WERI-Rb-1 (cell line): ENCODE measurements at regions not wholly inside any gene's neighbourhood (a gene's known extent, or its start where the extent isn't known, plus 50 kb on each side); places are given as distances from the start of the nearest gene placed in this dataset.

Experiments
- DNase-seq: peaks from one replicate; pipeline ENCODE4 v3.0.0-alpha.2; 2020
- H3K27ac ChIP-seq: fragments of 250-450 bp; sonication (Bioruptor Pico); 2 replicates; pipeline ENCODE4 v1.5.1; 2020; ENCODE audit warnings: mild to moderate bottlenecking, moderate library complexity
- H3K27me3 ChIP-seq: fragments of 250-450 bp; sonication (Bioruptor Pico); 2 replicates; pipeline ENCODE4 v1.5.1; 2021; ENCODE audit warnings: mild to moderate bottlenecking, low read depth, moderate library complexity; ENCODE audit not compliant: insufficient read depth, severe bottlenecking
- H3K36me3 ChIP-seq: fragments of 250-450 bp; sonication (Bioruptor Pico); 2 replicates; pipeline ENCODE4 v1.5.1; 2020; ENCODE audit warnings: mild to moderate bottlenecking, moderate library complexity
- H3K4me3 ChIP-seq: 2 replicates; pipeline ENCODE4 v1.5.1; 2011; ENCODE audit warnings: low read depth, mild to moderate bottlenecking, control low read depth, low read length
- H3K9me3 ChIP-seq: fragments of 250-450 bp; sonication (Bioruptor Pico); 2 replicates; pipeline ENCODE4 v1.5.1; 2021; ENCODE audit warnings: mild to moderate bottlenecking, moderate library complexity; ENCODE audit not compliant: severe bottlenecking
- TF ChIP-seq, protein P1 (sequence below): IDR thresholded peaks from 2 replicates; pipeline ENCODE4 v1.5.1; 2011; ENCODE audit warnings: low read depth, mild to moderate bottlenecking, control low read depth, inconsistent platforms, low read length

DNA sequence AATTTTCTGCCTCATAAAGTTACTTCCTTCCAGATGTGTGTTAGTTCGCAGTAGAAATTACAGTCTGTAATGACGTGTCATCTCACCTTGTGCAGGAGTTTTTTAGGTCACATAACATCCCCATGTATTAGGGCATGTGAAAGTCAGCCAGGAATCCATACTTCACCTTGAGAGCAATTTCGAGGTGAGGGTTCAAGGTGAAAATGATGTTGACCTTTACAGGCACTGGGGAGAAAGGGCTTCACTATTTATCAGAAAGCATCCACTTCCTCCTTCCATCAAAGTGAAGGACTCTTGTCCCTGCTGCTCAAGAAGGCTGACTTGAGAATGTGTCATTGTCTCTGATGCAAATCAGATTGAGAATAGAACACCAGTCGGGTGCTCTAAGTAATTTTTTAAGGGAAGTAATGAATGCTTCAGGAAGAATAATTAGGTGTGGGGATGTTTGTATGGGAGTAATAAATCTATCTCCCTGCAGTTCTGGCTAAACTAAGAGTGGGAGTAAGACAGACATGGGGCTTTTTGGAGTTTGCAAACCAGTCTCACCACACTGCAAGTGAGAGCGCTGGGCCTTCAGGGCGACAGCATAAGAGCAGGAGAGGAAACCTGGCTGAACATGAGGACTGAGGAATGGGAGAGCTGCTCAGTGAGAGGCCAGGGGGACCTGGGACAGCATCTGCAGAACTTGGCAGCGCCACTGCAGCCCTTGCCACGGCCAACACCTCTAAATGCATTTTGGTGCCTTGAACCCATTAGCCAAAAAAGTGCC, 85.9 kb upstream of the IL12A start:
- no peaks in the 10 kb centered on the region for H3K27me3 ChIP-seq
- TF ChIP-seq, protein P1, sequence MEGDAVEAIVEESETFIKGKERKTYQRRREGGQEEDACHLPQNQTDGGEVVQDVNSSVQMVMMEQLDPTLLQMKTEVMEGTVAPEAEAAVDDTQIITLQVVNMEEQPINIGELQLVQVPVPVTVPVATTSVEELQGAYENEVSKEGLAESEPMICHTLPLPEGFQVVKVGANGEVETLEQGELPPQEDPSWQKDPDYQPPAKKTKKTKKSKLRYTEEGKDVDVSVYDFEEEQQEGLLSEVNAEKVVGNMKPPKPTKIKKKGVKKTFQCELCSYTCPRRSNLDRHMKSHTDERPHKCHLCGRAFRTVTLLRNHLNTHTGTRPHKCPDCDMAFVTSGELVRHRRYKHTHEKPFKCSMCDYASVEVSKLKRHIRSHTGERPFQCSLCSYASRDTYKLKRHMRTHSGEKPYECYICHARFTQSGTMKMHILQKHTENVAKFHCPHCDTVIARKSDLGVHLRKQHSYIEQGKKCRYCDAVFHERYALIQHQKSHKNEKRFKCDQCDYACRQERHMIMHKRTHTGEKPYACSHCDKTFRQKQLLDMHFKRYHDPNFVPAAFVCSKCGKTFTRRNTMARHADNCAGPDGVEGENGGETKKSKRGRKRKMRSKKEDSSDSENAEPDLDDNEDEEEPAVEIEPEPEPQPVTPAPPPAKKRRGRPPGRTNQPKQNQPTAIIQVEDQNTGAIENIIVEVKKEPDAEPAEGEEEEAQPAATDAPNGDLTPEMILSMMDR = no peak
- no peak overlapping the region for H3K4me3 ChIP-seq
- H3K9me3 ChIP-seq = no peaks in the 10 kb centered on the region
- H3K27ac ChIP-seq = no peak overlapping the region
- no peak for DNase-seq
- no peaks in the 10 kb centered on the region for H3K36me3 ChIP-seq

DNA sequence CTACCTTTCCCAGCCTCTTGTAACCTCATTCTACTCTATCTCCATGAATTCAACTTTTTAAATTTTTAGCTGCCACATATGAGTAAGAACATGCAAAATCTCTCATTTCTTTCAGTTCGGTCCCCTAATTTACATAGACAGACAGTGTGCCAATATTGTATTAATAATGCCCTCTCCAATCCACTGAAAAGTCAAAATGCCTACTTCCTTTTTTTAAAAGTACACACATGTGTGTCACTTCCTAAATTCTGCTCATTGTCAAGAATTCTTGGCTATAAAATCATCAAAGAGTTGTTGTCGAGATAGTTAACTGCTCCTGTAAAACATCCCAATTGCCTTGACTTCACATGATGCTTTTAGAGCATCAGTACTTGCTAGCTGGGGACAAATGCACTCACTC, 84.2 kb upstream of the IL12A start:
- no peak overlapping the region for H3K27ac ChIP-seq
- DNase-seq = no peak
- no peak overlapping the region for H3K4me3 ChIP-seq
- no peaks in the 10 kb centered on the region for H3K27me3 ChIP-seq
- H3K9me3 ChIP-seq = no peaks in the 10 kb centered on the region
- TF ChIP-seq, protein P1 = no peak
- no peaks in the 10 kb centered on the region for H3K36me3 ChIP-seq

DNA sequence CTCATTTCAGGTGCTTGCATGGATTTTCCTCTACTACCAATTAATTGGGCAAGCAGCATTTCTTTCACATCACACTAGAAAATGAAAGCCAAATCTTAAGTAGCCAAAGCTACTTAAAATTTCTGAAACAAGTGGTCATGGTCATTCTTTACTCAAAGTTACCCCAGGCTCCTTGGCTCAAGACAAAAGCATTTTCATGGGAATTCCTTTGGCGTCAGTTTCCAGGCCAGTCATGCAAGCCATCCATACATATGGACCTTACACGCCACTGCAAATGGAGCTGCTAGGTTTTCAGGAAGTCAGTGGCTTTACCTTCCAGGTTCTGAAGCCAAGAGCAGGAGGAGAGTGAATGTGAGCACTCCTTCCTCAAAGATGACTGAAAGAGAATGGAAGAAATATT, 83.7 kb upstream of the IL12A start:
- TF ChIP-seq, protein P1 = no peak
- Histone ChIP-seq H3K36me3 (no peaks in the 10 kb centered on the region), H3K4me3 (no peak overlapping the region), H3K27me3 (no peaks in the 10 kb centered on the region), H3K27ac (no peak overlapping the region), H3K9me3 (no peaks in the 10 kb centered on the region)
- DNase-seq = no peak

DNA sequence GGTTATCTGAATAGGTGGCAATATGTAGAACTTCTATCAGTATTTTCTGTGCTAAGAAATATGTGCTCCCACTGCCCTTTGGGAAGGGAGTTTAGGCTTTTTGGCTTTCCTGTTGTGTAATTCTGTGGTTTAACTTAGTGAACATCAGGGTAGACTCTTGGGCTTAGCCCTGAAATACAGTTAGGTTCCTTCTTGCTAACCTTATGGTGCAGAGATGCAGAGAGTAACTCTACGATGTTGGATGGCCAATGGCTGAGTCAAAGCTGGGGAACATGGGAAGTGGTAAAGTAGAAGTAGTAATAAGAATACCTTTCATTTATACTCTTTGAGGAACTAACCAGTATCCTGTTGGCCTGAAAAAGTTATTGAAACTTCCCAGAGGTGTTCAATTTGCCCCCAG, 80.8 kb upstream of the IL12A start:
- no peaks in the 10 kb centered on the region for H3K36me3 ChIP-seq
- no peak for DNase-seq
- no peak overlapping the region for H3K27ac ChIP-seq
- H3K27me3 ChIP-seq = no peaks in the 10 kb centered on the region
- H3K9me3 ChIP-seq = no peaks in the 10 kb centered on the region
- TF ChIP-seq, protein P1 = no peak
- no peak overlapping the region for H3K4me3 ChIP-seq

DNA sequence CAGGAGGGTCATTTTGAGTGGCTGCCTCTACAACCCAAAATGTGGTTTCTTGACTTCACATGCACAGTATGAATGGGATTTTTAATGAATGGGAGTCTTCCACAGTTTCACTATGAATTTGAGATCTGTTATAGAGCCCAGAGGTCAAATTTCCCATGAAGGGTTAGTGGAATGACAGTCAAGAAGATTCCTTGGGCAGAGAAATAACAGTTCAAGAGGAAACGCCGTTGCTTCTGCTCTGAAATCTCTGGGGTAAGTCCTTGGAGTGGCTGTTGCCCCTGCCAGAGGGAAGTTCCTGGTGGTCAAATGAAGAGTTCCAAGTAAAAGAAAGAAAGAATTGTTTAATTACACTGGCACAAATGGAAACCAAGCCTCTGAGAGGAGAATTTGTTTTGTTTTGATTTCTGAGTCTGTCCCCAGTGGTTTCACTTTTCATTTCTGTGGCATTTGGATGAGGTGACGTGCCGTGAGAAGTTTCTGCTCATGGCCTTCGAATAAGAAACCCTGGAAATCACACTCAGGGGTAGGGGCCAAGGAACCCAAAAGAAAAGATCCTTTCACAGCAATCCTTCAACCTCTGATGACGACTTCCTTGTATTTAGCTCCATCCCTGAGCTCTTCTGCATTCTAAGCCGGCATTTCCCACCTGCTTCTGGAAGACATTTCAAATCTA, 77.5 kb upstream of the IL12A start:
- DNase-seq = no peak
- Histone ChIP-seq H3K9me3 (no peaks in the 10 kb centered on the region), H3K27me3 (no peaks in the 10 kb centered on the region), H3K36me3 (no peaks in the 10 kb centered on the region), H3K27ac (no peak overlapping the region), H3K4me3 (no peak overlapping the region)
- TF ChIP-seq, protein P1 = no peak

DNA sequence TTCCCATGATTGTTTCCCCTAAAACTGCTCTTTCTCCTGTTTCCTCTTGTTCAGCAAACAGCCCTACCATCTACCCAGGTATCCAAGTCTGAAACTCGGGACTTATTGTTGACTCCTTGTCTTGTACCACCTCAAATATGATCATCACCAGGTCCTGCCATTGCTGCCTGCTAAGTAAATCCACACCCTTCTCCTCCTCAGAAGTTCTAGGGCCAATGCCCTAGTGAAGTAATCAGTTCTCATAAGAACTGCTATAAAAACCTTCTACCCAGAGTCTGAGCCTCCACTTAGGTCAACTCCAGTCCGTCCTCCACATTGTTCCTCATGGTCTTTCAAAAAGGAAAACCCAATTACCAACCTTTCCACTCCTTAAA, 77.0 kb upstream of the IL12A start:
- no peak for DNase-seq
- Histone ChIP-seq H3K36me3 (no peaks in the 10 kb centered on the region), H3K4me3 (no peak overlapping the region), H3K9me3 (no peaks in the 10 kb centered on the region), H3K27ac (no peak overlapping the region), H3K27me3 (no peaks in the 10 kb centered on the region)
- TF ChIP-seq, protein P1 = no peak
